ENCODE measurements at regions not wholly inside any gene's neighbourhood (a gene's known extent, or its start where the extent isn't known, plus 50 kb on each side); places are given as distances from the start of the nearest gene placed in this dataset.

- no peak for TF ChIP-seq CTCF (IDR thresholded peaks at IDR 0.05)
- no peak for TF ChIP-seq POLR2A (IDR thresholded peaks at IDR 0.05)
Observed at GRCh38 chr14:94977016-94977415, 180.3 kb downstream of the DICER1 start.
